Keratinocyte (primary cell): ENCODE measurements at regions not wholly inside any gene's neighbourhood (a gene's known extent, or its start where the extent isn't known, plus 50 kb on each side); places are given as distances from the start of the nearest gene placed in this dataset.

Source experiments
- EZH2 ChIP-seq: IDR thresholded peaks from one replicate; pipeline ENCODE4 v1.6.1; 2012; ENCODE audit warnings: inconsistent platforms, mild to moderate bottlenecking, low read length, moderate library complexity
- TF ChIP-seq, protein P1 (sequence below), 3 experiments: IDR thresholded peaks in 1 of 3; conservative IDR thresholded peaks in 1 of 3; optimal IDR thresholded peaks in 1 of 3; 2 replicates in 2 of 3; 3 replicates in 1 of 3; pipeline versions ENCODE3 to v1.5.1; 2011; ENCODE audit warnings: low read length in 3 of 3, mild to moderate bottlenecking in 3 of 3, moderate library complexity in 2 of 3, control low read depth in 1 of 3, inconsistent platforms in 1 of 3; ENCODE audit not compliant: insufficient read depth in 2 of 3; ENCODE audit errors: extremely low read depth in 1 of 3

- TF ChIP-seq, protein P1, sequence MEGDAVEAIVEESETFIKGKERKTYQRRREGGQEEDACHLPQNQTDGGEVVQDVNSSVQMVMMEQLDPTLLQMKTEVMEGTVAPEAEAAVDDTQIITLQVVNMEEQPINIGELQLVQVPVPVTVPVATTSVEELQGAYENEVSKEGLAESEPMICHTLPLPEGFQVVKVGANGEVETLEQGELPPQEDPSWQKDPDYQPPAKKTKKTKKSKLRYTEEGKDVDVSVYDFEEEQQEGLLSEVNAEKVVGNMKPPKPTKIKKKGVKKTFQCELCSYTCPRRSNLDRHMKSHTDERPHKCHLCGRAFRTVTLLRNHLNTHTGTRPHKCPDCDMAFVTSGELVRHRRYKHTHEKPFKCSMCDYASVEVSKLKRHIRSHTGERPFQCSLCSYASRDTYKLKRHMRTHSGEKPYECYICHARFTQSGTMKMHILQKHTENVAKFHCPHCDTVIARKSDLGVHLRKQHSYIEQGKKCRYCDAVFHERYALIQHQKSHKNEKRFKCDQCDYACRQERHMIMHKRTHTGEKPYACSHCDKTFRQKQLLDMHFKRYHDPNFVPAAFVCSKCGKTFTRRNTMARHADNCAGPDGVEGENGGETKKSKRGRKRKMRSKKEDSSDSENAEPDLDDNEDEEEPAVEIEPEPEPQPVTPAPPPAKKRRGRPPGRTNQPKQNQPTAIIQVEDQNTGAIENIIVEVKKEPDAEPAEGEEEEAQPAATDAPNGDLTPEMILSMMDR (optimal IDR thresholded peaks at IDR 0.05 in 1 of 3, IDR thresholded peaks at IDR 0.05 in 1 of 3, conservative IDR thresholded peaks at IDR 0.05 in 1 of 3; ENCODE audit: extremely low read depth in 1 of 3, insufficient read depth in 2 of 3, low read length in 3 of 3), result no peak
- no peak for TF ChIP-seq EZH2
Measured at GRCh38 chr2:151174127-151174526, 87.5 kb downstream of the RBM43 start.
